ENCODE measurements at regions not wholly inside any gene's neighbourhood (a gene's known extent, or its start where the extent isn't known, plus 50 kb on each side); places are given as distances from the start of the nearest gene placed in this dataset.

- H3K9me3 ChIP-seq, result no peaks in the 10 kb centered on the region
- H3K36me3 ChIP-seq, result no peaks in the 10 kb centered on the region
- no peak overlapping the region for H3K4me3 ChIP-seq (replicated peaks in 1 of 3)
- WGBS, 2 donors, result 93 to 95% methylated on average over 5 of the region's 5 CpGs
- H3K27ac ChIP-seq, result no peak overlapping the region
- intact Hi-C loops (cut with DNase I), result no loop called here
- TF ChIP-seq POLR2A (IDR thresholded peaks at IDR 0.05) (no peak), CTCF (IDR thresholded peaks at IDR 0.05) (no peak)
- H3K4me1 ChIP-seq, result peaks cover 0 to under 1% of the 10 kb centered on the region in 2 donors
- no peaks in the 10 kb centered on the region for H3K27me3 ChIP-seq
- DNase-seq, result no peak
Observed at GRCh38 chr5:124591583-124591982, 154.9 kb downstream of the ZNF608 start.

GRCh38 chr5:124590686-124591085 is 155.8 kb downstream of the ZNF608 start:
- Histone ChIP-seq H3K9me3 (no peaks in the 10 kb centered on the region), H3K4me3 (replicated peaks in 1 of 3) (no peak overlapping the region), H3K36me3 (no peaks in the 10 kb centered on the region), H3K4me1 (no peaks in the 10 kb centered on the region), H3K27me3 (no peaks in the 10 kb centered on the region), H3K27ac (no peak overlapping the region)
- 95 to 100% methylated on average over 1 of the region's 1 CpG for WGBS, 2 donors
- no peak for DNase-seq
- intact Hi-C loops (cut with DNase I), result no loop called here
- TF ChIP-seq CTCF (IDR thresholded peaks at IDR 0.05), result no peak
- TF ChIP-seq POLR2A (IDR thresholded peaks at IDR 0.05), result no peak

- TF ChIP-seq POLR2A (IDR thresholded peaks at IDR 0.05) (no peak), CTCF (IDR thresholded peaks at IDR 0.05) (no peak)
- Histone ChIP-seq H3K9me3 (no peaks in the 10 kb centered on the region), H3K27ac (no peak overlapping the region), H3K4me3 (replicated peaks in 1 of 3) (no peak overlapping the region), H3K27me3 (no peaks in the 10 kb centered on the region), H3K4me1 (no peaks in the 10 kb centered on the region), H3K36me3 (no peaks in the 10 kb centered on the region)
- WGBS, 2 donors, result 90 to 97% methylated on average over 4 of the region's 4 CpGs
- DNase-seq, result no peak
- intact Hi-C loops (cut with DNase I), result no loop called here
Observed at GRCh38 chr5:124587280-124587679, 159.2 kb downstream of the ZNF608 start.

GRCh38 chr5:124584991-124585715 is 161.3 kb downstream of the ZNF608 start:
- DNase-seq, result no peak
- Histone ChIP-seq H3K36me3 (no peaks in the 10 kb centered on the region), H3K27me3 (no peaks in the 10 kb centered on the region), H3K4me1 (peaks cover 8 to 9% of the 10 kb centered on the region in 2 donors), H3K4me3 (replicated peaks in 1 of 3) (no peak overlapping the region), H3K9me3 (no peaks in the 10 kb centered on the region), H3K27ac (no peak overlapping the region)
- intact Hi-C loops (cut with DNase I), result no loop called here
- TF ChIP-seq CTCF (IDR thresholded peaks at IDR 0.05) (no peak), POLR2A (IDR thresholded peaks at IDR 0.05) (no peak)
- WGBS, 2 donors, result 96 to 97% methylated on average over 4 of the region's 4 CpGs

- no peaks in the 10 kb centered on the region for H3K27me3 ChIP-seq
- 85 to 93% methylated on average over 7 of the region's 7 CpGs for WGBS, 2 donors
- no peak overlapping the region for H3K4me3 ChIP-seq (replicated peaks in 1 of 3)
- H3K36me3 ChIP-seq, result no peaks in the 10 kb centered on the region
- no peak for DNase-seq
- peaks cover 8 to 9% of the 10 kb centered on the region in 2 donors for H3K4me1 ChIP-seq
- no peak overlapping the region for H3K27ac ChIP-seq
- intact Hi-C loops (cut with DNase I), result no loop called here
- no peaks in the 10 kb centered on the region for H3K9me3 ChIP-seq
- TF ChIP-seq CTCF (IDR thresholded peaks at IDR 0.05), result no peak
- no peak for TF ChIP-seq POLR2A (IDR thresholded peaks at IDR 0.05)
Observed at GRCh38 chr5:124583469-124584350, 162.7 kb downstream of the ZNF608 start.

Data from thyroid gland (tissue), 4 donors.